ENCODE measurements at regions not wholly inside any gene's neighbourhood (a gene's known extent, or its start where the extent isn't known, plus 50 kb on each side); places are given as distances from the start of the nearest gene placed in this dataset.

DNA sequence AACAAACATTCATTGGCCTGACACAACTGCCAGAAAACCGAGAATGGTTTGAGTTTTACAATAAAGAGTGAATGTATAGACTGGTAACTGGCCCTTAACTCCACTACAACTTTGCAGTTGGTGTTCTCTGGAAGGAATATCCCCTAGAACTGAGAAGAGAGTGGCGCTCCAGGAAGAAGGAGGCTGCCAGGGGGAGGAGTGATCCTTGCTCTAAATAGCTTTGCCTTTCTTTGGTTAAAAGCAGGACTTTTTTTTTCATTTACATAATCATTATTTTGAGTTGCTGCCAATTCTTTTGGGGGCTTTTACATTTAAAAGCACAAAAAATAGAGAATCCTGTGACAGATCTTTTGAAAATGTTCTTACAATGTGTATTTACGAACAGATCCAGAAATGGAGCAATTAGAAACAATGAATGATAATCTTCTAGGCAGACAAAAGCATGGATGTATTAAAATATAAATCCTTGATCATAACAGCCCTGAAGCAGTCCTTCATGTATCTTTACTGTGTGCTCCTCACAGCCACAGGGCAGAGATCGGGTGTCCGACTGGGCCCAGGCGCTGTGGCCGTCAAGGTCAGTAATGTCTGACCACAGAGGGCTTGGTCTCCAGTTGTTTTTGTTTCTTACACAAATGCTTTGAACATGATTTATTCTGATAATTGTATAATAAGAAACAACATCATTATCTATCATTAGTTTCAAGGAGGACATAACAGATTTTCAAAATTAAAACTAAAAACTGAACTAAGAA lies 612.2 kb downstream of the HDGFL1 start:
- 9% methylated on average over 7 of the region's 7 CpGs for WGBS (ENCODE audit: low lambda C conversion rate)
- CTCF ChIA-PET (ENCODE audit: low intra/inter-chr PET ratio, low total read pairs), result no interaction called here
- no peak for ATAC-seq
- Histone ChIP-seq H3K27ac (ENCODE audit: extremely low read length, insufficient read depth, low read length) (no peak overlapping the region), H3K9ac (ENCODE audit: insufficient read depth, low read depth, low read length) (no peak overlapping the region), H2AFZ (ENCODE audit: low read length) (no peak overlapping the region), H3K36me3 (replicated peaks in 1 of 2; ENCODE audit: control insufficient read depth in 1 of 2, insufficient read depth in 2 of 2, low read length in 2 of 2) (no peaks in the 10 kb centered on the region), H3K27me3 (ENCODE audit: control insufficient read depth in 1 of 2, insufficient read depth in 2 of 2, low read length in 2 of 2) (no peaks in the 10 kb centered on the region), H3K4me3 (replicated peaks in 1 of 3; ENCODE audit: insufficient read depth in 1 of 3, low read depth in 2 of 3, low read length in 3 of 3) (no peak overlapping the region), H3K79me2 (ENCODE audit: insufficient read depth, low read length) (no peaks in the 10 kb centered on the region), H3K4me2 (ENCODE audit: low read depth, low read length) (no peak overlapping the region), H3K4me1 (ENCODE audit: insufficient read depth, low read length) (no peaks in the 10 kb centered on the region), H4K20me1 (ENCODE audit: insufficient read depth, low read length) (no peaks in the 10 kb centered on the region), H3K9me3 (ENCODE audit: low read length) (peaks cover 76% of the 10 kb centered on the region)
- POLR2A ChIA-PET, result no interaction called here
- in situ Hi-C loops (cut with HindIII; ENCODE audit: extremely low pct_ligation_motif_present, low pct_unique_long_range_greater_than_20kb) (no loop called here), intact Hi-C loops (cut with micrococcal nuclease; ENCODE audit: unreplicated experiment) (no loop called here)
- DNase-seq (ENCODE audit: low spot score), result no peak
- no peak for FAIRE-seq
- TF ChIP-seq IKZF1 (IDR thresholded peaks at IDR 0.05) (no peak), MEIS1 (CRISPR knock-in tag; IDR thresholded peaks at IDR 0.05; ENCODE audit: borderline replicate concordance) (no peak), ZNF121 (CRISPR knock-in tag; IDR thresholded peaks at IDR 0.05) (no peak), MNT (IDR thresholded peaks at IDR 0.05) (no peak), ZNF674 (CRISPR knock-in tag; IDR thresholded peaks at IDR 0.05; ENCODE audit: low read depth) (no peak), ZNF33A (CRISPR knock-in tag; IDR thresholded peaks at IDR 0.05; ENCODE audit: borderline replicate concordance) (no peak), ZFP36L2 (CRISPR knock-in tag; IDR thresholded peaks at IDR 0.05) (no peak), ZNF776 (CRISPR knock-in tag; IDR thresholded peaks at IDR 0.05) (no peak), ZNF451 (CRISPR knock-in tag; IDR thresholded peaks at IDR 0.05) (no peak)
- TF ChIP-seq, protein P1, sequence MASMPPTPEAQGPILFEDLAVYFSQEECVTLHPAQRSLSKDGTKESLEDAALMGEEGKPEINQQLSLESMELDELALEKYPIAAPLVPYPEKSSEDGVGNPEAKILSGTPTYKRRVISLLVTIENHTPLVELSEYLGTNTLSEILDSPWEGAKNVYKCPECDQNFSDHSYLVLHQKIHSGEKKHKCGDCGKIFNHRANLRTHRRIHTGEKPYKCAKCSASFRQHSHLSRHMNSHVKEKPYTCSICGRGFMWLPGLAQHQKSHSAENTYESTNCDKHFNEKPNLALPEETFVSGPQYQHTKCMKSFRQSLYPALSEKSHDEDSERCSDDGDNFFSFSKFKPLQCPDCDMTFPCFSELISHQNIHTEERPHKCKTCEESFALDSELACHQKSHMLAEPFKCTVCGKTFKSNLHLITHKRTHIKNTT (CRISPR knock-in tag; IDR thresholded peaks at IDR 0.05), result no peak
- TF ChIP-seq, protein P2, sequence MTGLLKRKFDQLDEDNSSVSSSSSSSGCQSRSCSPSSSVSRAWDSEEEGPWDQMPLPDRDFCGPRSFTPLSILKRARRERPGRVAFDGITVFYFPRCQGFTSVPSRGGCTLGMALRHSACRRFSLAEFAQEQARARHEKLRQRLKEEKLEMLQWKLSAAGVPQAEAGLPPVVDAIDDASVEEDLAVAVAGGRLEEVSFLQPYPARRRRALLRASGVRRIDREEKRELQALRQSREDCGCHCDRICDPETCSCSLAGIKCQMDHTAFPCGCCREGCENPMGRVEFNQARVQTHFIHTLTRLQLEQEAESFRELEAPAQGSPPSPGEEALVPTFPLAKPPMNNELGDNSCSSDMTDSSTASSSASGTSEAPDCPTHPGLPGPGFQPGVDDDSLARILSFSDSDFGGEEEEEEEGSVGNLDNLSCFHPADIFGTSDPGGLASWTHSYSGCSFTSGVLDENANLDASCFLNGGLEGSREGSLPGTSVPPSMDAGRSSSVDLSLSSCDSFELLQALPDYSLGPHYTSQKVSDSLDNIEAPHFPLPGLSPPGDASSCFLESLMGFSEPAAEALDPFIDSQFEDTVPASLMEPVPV (CRISPR knock-in tag; IDR thresholded peaks at IDR 0.05), result no peak
- no TSS peak for BruUV-seq (replicated peaks)

All from HepG2 (cell line).